ENCODE measurements at regions not wholly inside any gene's neighbourhood (a gene's known extent, or its start where the extent isn't known, plus 50 kb on each side); places are given as distances from the start of the nearest gene placed in this dataset.

GRCh38 chr4:84167093-84167492 lies 332.0 kb downstream of the NKX6-1 start (continued):
- TF ChIP-seq STAT1 (conservative IDR thresholded peaks at IDR 0.05) (no peak), ATF7 (IDR thresholded peaks at IDR 0.05; ENCODE audit: low read depth) (no peak), ASH2L (IDR thresholded peaks at IDR 0.05; ENCODE audit: borderline replicate concordance, low read depth) (no peak), IRF5 (IDR thresholded peaks at IDR 0.05; ENCODE audit: borderline replicate concordance) (no peak), EZH2 (IDR thresholded peaks at IDR 0.05; ENCODE audit: borderline replicate concordance, control insufficient read depth, low read depth, low read length) (no peak)

- DNase-seq (ENCODE audit: low read depth, low spot score) (no peak), ATAC-seq (no peak), FAIRE-seq (no peak)
- WGBS (ENCODE audit: insufficient coverage, insufficient replicate concordance, low lambda C conversion rate, missing lambda C conversion rate), result 33% methylated on average over 1 of the region's 1 CpG
- Histone ChIP-seq H3K27me3 (replicated peaks in 1 of 2; ENCODE audit: control insufficient read depth in 2 of 2, insufficient read depth in 2 of 2, low read length in 1 of 2) (no peaks in the 10 kb centered on the region; a peak in 1 of 4 replicates), H3K9me3 (replicated peaks; ENCODE audit: control insufficient read depth, insufficient read depth, low read length) (no peaks in the 10 kb centered on the region), H3K79me2 (ENCODE audit: control insufficient read depth, insufficient read depth, low read length) (no peaks in the 10 kb centered on the region), H3K4me1 (ENCODE audit: control insufficient read depth, insufficient read depth, low read length) (no peaks in the 10 kb centered on the region), H3K27ac (ENCODE audit: control insufficient read depth, insufficient read depth) (no peak overlapping the region), H3K4me3 (no peak overlapping the region), H3K4me2 (ENCODE audit: control insufficient read depth, insufficient read depth) (no peak overlapping the region), H3K36me3 (ENCODE audit: control insufficient read depth in 2 of 2, insufficient read depth in 2 of 2, low read length in 1 of 2) (no peaks in the 10 kb centered on the region), H2AFZ (ENCODE audit: control insufficient read depth, low read depth, low read length) (no peak overlapping the region), H3K9ac (ENCODE audit: control insufficient read depth, insufficient read depth, low read length) (no peak overlapping the region), H4K20me1 (ENCODE audit: control insufficient read depth, insufficient read depth) (no peaks in the 10 kb centered on the region)
- ChIA-PET POLR2A (no interaction called here), RAD21 (ENCODE audit: unreplicated experiment) (no interaction called here), SMC1A (ENCODE audit: uncharacterized antibody, unreplicated experiment) (no interaction called here), CTCF (no interaction called here)
- in situ Hi-C loops (cut with MboI) (no loop called here), intact Hi-C loops (cut with micrococcal nuclease; ENCODE audit: unreplicated experiment) (no loop called here)
- no TSS peak for BruUV-seq (replicated peaks)
- no peak for TF ChIP-seq DPF2 (IDR thresholded peaks at IDR 0.05)
- TF ChIP-seq HDAC2 (IDR thresholded peaks at IDR 0.05), result no peak
- no peak for TF ChIP-seq CREM (IDR thresholded peaks at IDR 0.05; ENCODE audit: low read depth)
- no peak for TF ChIP-seq MEF2A (IDR thresholded peaks at IDR 0.05; ENCODE audit: insufficient read depth, low read depth, low read length)
- TF ChIP-seq CHD4 (IDR thresholded peaks at IDR 0.05), result no peak
- no peak for TF ChIP-seq E2F8 (IDR thresholded peaks at IDR 0.05; ENCODE audit: low read depth, partially characterized antibody)
- TF ChIP-seq USF1 (IDR thresholded peaks at IDR 0.05; ENCODE audit: borderline replicate concordance, extremely low read length, insufficient read depth, low read depth, low read length), result no peak
- no peak for TF ChIP-seq SKIL (IDR thresholded peaks at IDR 0.05; ENCODE audit: low read depth, poor library complexity, severe bottlenecking)
- TF ChIP-seq MEF2B (IDR thresholded peaks at IDR 0.05; ENCODE audit: partially characterized antibody, poor library complexity, severe bottlenecking), result no peak
- no peak for TF ChIP-seq ZNF217 (IDR thresholded peaks at IDR 0.05)
- no peak for TF ChIP-seq TARDBP (IDR thresholded peaks at IDR 0.05; ENCODE audit: borderline replicate concordance)
- TF ChIP-seq ZNF622 (IDR thresholded peaks at IDR 0.05), result no peak
These were observed 332.6 kb downstream of the NKX6-1 start for GRCh38 chr4:84166486-84166885.
